ENCODE measurements at regions not wholly inside any gene's neighbourhood (a gene's known extent, or its start where the extent isn't known, plus 50 kb on each side); places are given as distances from the start of the nearest gene placed in this dataset.

GRCh38 chr5:3889412-3890142 lies 293.9 kb downstream of the IRX1 start:
- H3K36me3 Mint-ChIP-seq = no peaks in the 10 kb centered on the region
- ATAC-seq (no peak), DNase-seq (ENCODE audit: low spot score in 2 of 2) (no peak)
- H3K27ac Mint-ChIP-seq = no peak overlapping the region
- no peaks in the 10 kb centered on the region for H3K9me3 Mint-ChIP-seq

- Mint-ChIP-seq H3K9me3 (no peaks in the 10 kb centered on the region), H3K36me3 (no peaks in the 10 kb centered on the region), H3K27ac (no peak overlapping the region)
- no peak for DNase-seq (ENCODE audit: low spot score in 2 of 2)
- no peak for ATAC-seq
Measured at GRCh38 chr5:3891113-3891512, 295.5 kb downstream of the IRX1 start.

- DNase-seq (ENCODE audit: low spot score in 2 of 2) (no peak), ATAC-seq (no peak)
- no peaks in the 10 kb centered on the region for H3K9me3 Mint-ChIP-seq
- H3K27ac Mint-ChIP-seq = no peak overlapping the region
- no peaks in the 10 kb centered on the region for H3K36me3 Mint-ChIP-seq
Measured at GRCh38 chr5:3893527-3893926, 297.9 kb downstream of the IRX1 start.

GRCh38 chr5:3893975-3894374 lies 298.3 kb downstream of the IRX1 start:
- ATAC-seq (no peak), DNase-seq (ENCODE audit: low spot score in 2 of 2) (no peak)
- H3K27ac Mint-ChIP-seq = no peak overlapping the region
- no peaks in the 10 kb centered on the region for H3K9me3 Mint-ChIP-seq
- H3K36me3 Mint-ChIP-seq = no peaks in the 10 kb centered on the region

- Mint-ChIP-seq H3K9me3 (peaks cover 2% of the 10 kb centered on the region in 2 donors), H3K36me3 (peaks cover 0 to 2% of the 10 kb centered on the region in 2 donors), H3K27ac (no peak overlapping the region)
- ATAC-seq (no peak), DNase-seq (ENCODE audit: low spot score in 2 of 2) (no peak)
Measured at GRCh38 chr5:3896098-3896497, 300.5 kb downstream of the IRX1 start.

- no peak for DNase-seq (ENCODE audit: low spot score in 2 of 2)
- no peak overlapping the region for H3K27ac Mint-ChIP-seq
- ATAC-seq = no peak
- peaks cover 6 to 10% of the 10 kb centered on the region in 2 donors for H3K9me3 Mint-ChIP-seq
- peaks cover 0 to 4% of the 10 kb centered on the region in 2 donors for H3K36me3 Mint-ChIP-seq
Measured at GRCh38 chr5:3899093-3899492, 303.5 kb downstream of the IRX1 start.

GRCh38 chr5:3904584-3904983 lies 309.0 kb downstream of the IRX1 start:
- DNase-seq (ENCODE audit: low spot score in 2 of 2) (no peak), ATAC-seq (no peak)
- peaks cover 10 to 24% of the 10 kb centered on the region in 2 donors for H3K9me3 Mint-ChIP-seq
- H3K27ac Mint-ChIP-seq = no peak overlapping the region
- H3K36me3 Mint-ChIP-seq = peaks cover 0 to 4% of the 10 kb centered on the region in 2 donors

- ATAC-seq (no peak), DNase-seq (ENCODE audit: low spot score in 2 of 2) (no peak)
- Mint-ChIP-seq H3K27ac (no peak overlapping the region), H3K36me3 (peaks cover 0 to 4% of the 10 kb centered on the region in 2 donors), H3K9me3 (peaks cover 10 to 24% of the 10 kb centered on the region in 2 donors)
Measured at GRCh38 chr5:3905031-3905430, 309.4 kb downstream of the IRX1 start.

- ATAC-seq = no peak
- Mint-ChIP-seq H3K9me3 (peaks cover 10 to 24% of the 10 kb centered on the region in 2 donors), H3K36me3 (peaks cover 0 to 4% of the 10 kb centered on the region in 2 donors), H3K27ac (no peak overlapping the region)
- no peak for DNase-seq (ENCODE audit: low spot score in 2 of 2)
Measured at GRCh38 chr5:3905521-3905920, 309.9 kb downstream of the IRX1 start.

GRCh38 chr5:3911111-3911510 lies 315.5 kb downstream of the IRX1 start:
- ATAC-seq = no peak
- no peak overlapping the region for H3K27ac Mint-ChIP-seq

GRCh38 chr5:3911773-3912172 lies 316.1 kb downstream of the IRX1 start:
- ATAC-seq (no peak), DNase-seq (ENCODE audit: low spot score in 2 of 2) (no peak)
- no peaks in the 10 kb centered on the region for H3K36me3 Mint-ChIP-seq
- no peak overlapping the region for H3K27ac Mint-ChIP-seq
- H3K9me3 Mint-ChIP-seq = peaks cover 0 to 13% of the 10 kb centered on the region in 2 donors

More at GRCh38 chr5:3911111-3911510, 315.5 kb downstream of the IRX1 start:
- Mint-ChIP-seq H3K36me3 (no peaks in the 10 kb centered on the region), H3K9me3 (peaks cover 4 to 17% of the 10 kb centered on the region in 2 donors)
- DNase-seq (ENCODE audit: low spot score in 2 of 2) = no peak

- Mint-ChIP-seq H3K36me3 (no peaks in the 10 kb centered on the region), H3K27ac (no peak overlapping the region), H3K9me3 (peaks cover 0 to 19% of the 10 kb centered on the region in 2 donors)
- DNase-seq (ENCODE audit: low spot score in 2 of 2) (no peak), ATAC-seq (no peak)
Measured at GRCh38 chr5:3912790-3913189, 317.2 kb downstream of the IRX1 start.

- Mint-ChIP-seq H3K27ac (no peak overlapping the region), H3K36me3 (no peaks in the 10 kb centered on the region), H3K9me3 (peaks cover 0 to 17% of the 10 kb centered on the region in 2 donors)
- ATAC-seq (no peak), DNase-seq (ENCODE audit: low spot score in 2 of 2) (no peak)
Measured at GRCh38 chr5:3913279-3913678, 317.6 kb downstream of the IRX1 start.

- H3K9me3 Mint-ChIP-seq = peaks cover 25 to 31% of the 10 kb centered on the region in 2 donors
- H3K27ac Mint-ChIP-seq = no peak overlapping the region
- H3K36me3 Mint-ChIP-seq = peaks cover 0 to 10% of the 10 kb centered on the region in 2 donors
- ATAC-seq (no peak), DNase-seq (ENCODE audit: low spot score in 2 of 2) (no peak)
Measured at GRCh38 chr5:3925022-3925421, 329.4 kb downstream of the IRX1 start.

- Mint-ChIP-seq H3K27ac (no peak overlapping the region), H3K9me3 (peaks cover 25 to 31% of the 10 kb centered on the region in 2 donors), H3K36me3 (peaks cover 0 to 10% of the 10 kb centered on the region in 2 donors)
- ATAC-seq (no peak), DNase-seq (ENCODE audit: low spot score in 2 of 2) (no peak)
Measured at GRCh38 chr5:3925935-3926334, 330.3 kb downstream of the IRX1 start.

- Mint-ChIP-seq H3K36me3 (peaks cover 0 to 10% of the 10 kb centered on the region in 2 donors), H3K9me3 (peaks cover 22 to 26% of the 10 kb centered on the region in 2 donors), H3K27ac (no peak overlapping the region)
- no peak for ATAC-seq
- no peak for DNase-seq (ENCODE audit: low spot score in 2 of 2)
Measured at GRCh38 chr5:3929799-3930198, 334.2 kb downstream of the IRX1 start.

GRCh38 chr5:3931976-3932375 lies 336.3 kb downstream of the IRX1 start:
- no peak for DNase-seq (ENCODE audit: low spot score in 2 of 2)
- Mint-ChIP-seq H3K36me3 (peaks cover 0 to 10% of the 10 kb centered on the region in 2 donors), H3K27ac (no peak overlapping the region), H3K9me3 (peaks cover 17 to 28% of the 10 kb centered on the region in 2 donors)
- ATAC-seq = no peak

GRCh38 chr5:3933536-3933935 lies 337.9 kb downstream of the IRX1 start:
- Mint-ChIP-seq H3K9me3 (peaks cover 5 to 20% of the 10 kb centered on the region in 2 donors), H3K36me3 (peaks cover 0 to 9% of the 10 kb centered on the region in 2 donors), H3K27ac (no peak overlapping the region)
- no peak for ATAC-seq
- no peak for DNase-seq (ENCODE audit: low spot score in 2 of 2)

Measured in activated naive CD4-positive, alpha-beta T cell treated with anti-CD3 and anti-CD28 coated beads, Interleukin-2, amount 50 U/mL, for 72 hours (primary cell).